Muscle of back (tissue), 3 donors: ENCODE measurements at regions not wholly inside any gene's neighbourhood (a gene's known extent, or its start where the extent isn't known, plus 50 kb on each side); places are given as distances from the start of the nearest gene placed in this dataset.
A peak's percentile ranks its signal among the peaks of the same experiment; 100 is the strongest.
"Not testable (repeated sequence)": the region's sequence is repeated elsewhere in the genome, so short reads cannot be mapped to it uniquely, and the experiment has no call there.

Source experiments
- DNase-seq, 3 donors: peaks; one replicate each; pipeline versions ENCODE4 v3.0.0 to v3.0.0-alpha.2; 2013

DNA sequence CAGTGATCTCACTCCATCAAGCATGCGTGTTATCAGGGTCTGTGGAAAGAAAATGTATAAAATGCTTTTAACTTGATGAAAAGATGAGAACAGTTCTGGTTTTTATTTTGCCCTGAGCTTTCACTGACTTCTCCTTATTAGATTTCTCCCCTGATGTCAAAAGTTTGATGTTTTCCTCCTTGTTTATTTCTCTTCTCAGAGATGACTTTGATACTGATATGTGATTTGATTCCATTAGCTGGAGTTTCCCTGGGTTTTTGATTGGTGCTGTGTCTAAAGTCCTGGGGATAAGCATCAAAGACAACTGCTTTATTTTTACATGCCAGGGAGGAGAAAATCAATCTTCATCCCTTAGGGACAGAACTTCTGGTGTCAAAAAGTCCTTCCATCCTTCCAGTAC is 510.0 kb downstream of the KCTD16 start:
- DNase-seq: no peak

DNA sequence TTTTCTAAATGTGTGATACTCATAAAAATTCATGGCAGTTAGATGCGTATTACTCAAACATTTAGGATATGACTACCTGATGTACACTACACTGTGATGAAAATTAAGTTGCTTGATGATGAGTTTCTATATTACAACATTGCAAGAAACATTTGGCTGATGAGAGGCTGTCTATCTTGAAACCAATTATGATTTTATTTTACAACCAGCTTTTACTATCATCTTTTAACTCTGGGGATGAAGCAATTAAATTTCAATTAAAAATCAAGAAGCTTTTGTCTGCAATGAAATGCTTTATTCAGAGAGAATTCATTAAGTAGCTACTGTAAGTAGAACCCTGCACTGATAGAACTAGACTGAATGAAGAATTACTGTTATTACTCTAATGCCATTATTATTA is 500.4 kb downstream of the KCTD16 start:
- no peak for DNase-seq

DNA sequence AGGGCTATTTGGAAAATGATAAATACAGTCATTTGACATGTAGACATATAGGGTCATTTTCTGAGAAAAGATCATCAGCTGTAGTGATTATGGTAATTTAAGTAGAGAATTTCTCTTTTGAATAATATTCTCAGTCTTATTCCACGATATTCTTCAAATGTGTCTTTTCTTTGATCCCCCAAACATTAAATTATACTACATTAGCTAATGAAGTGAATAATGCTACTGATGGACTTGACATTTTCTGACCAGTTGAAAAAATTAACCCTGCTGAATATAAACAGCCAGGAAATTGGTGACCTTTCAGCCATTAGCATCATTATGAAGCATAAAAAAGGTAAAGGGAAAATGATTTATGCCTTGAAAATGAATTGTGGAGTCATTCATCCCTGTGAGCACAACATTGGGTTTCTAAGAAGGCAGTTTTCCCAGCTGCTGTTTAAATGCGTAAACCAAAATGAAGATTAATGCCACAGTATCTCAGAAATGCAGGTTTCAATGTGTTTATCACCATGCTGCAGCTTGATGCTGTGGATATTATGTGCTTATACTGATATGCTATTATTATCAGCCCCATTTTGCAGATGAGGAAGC is 489.1 kb downstream of the KCTD16 start:
- DNase-seq: no peak

DNA sequence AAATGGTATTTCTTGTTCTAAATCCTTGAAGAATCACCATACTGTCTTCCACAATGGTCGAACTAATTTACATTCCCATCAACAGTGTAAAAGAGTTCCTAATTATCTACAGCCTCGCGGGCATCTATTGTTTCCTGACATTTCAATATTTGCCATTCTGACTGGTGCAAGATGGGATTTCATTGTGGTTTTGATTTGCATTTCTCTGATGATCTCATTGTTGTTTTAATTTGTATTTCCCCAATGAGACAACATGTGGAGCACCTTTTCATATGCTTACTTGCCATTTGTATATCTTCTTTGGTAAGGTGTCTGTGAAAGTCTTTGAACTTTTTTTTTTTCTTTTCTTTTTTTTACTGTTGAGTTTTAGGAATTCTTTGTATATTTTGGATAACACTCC is 473.6 kb downstream of the KCTD16 start:
- no peak for DNase-seq

DNA sequence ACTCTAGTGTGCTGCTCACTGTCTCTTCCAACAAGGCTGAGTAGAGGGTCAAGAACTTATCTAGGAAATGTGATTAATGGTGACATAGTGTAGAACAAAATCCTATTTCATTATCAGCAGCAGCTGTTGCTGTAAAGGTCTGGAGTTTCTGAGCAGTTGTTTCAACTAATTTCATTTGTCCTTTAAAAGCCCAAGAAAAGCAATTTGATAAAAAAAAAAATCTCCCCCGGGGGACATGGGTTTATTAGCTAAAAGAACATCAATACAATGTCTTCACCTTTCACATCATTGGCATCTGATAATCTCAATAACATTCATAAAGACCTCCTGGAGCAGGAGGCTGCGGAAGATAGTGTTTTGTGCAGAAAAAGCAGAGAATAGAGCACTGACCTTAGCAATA is 468.1 kb downstream of the KCTD16 start:
- DNase-seq: no peak

DNA sequence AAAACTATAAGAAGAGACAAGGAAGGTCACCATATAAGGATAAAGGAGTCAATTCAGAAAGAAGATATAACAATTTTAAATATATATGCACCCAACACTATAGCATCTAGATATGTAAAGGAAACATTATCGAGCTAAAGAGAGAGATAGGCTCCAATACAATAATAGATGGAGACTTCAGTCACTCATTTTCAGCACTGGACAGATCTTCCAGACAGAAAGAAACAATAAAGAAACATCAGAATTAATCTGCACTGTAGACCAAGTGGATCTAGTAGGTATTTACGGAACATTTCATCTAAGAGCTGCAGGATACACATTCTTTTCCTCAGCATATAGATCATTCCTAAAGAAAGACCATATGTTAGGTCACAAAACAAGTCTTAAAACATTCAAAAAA is 463.5 kb downstream of the KCTD16 start:
- no peak for DNase-seq

DNA sequence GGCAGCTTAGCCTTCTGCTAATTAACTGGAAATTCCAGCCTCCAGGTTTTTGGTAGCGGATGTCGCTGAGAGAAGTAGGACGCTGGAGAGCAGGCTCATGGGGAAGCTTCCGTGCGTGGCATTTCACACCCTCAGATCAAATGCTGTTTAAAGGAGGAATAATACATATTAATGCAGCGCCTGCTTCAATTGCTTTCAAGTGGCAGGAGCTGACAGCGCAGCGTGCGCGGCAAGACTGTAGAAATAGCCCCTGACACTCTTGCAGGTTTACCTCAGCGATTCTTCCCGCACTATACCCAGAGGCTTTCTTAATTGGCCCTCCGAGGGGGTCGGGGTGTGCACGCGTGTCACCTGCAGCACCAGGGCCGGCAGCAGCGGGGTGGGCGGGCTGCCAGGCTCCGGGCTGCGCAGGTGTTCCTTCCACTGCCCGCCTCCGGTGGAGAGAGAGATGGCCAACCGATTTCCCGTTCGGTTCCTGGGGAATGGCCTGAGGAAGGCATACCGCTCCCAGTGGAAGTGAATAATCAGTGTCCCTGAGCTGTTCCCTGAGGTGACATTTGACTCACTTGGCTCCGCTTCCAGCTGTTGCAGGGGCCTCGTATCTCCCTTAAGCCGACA is 427.9 kb downstream of the KCTD16 start:
- peak in 1 of 3 donors; percentile 7 for DNase-seq

DNA sequence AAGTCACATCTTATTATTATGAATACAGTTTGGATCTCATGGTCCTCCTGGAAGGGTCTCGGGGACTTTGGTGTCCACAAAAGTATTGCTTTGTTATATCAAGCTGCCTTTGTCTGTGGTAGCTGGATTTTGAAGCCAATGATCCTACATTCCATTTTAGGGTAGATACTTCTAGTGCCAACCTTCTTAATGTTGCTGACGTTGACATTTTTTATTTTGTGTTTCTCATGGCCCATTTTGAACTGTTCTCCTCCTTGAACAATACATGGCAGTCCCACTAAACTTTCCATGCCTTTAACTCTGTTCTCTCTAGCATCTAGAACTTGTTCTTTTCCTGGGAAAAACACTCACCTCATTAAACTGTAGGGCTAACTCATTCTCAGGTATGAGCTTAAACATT is 425.8 kb downstream of the KCTD16 start:
- DNase-seq: no peak

DNA sequence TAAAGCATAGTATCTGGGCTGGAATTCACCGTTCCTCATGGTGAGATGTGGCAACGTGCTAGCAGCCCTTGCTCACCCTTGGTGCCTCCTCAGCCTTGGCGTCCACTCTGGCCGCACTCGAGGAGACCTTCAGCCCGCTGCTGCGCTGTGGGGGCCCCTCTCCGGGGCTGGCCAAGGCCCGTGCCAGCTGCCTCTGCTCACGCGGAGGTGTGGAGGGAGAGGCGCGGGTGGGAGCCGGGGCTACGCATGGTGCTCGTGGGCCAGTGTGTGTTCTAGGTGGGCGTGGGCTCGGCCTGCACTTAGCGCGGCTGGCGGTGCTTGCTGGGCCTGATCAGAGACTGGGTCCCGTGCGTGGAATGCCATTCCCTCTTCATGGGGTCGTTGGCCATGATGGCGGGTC is 424.2 kb downstream of the KCTD16 start:
- no peak for DNase-seq

DNA sequence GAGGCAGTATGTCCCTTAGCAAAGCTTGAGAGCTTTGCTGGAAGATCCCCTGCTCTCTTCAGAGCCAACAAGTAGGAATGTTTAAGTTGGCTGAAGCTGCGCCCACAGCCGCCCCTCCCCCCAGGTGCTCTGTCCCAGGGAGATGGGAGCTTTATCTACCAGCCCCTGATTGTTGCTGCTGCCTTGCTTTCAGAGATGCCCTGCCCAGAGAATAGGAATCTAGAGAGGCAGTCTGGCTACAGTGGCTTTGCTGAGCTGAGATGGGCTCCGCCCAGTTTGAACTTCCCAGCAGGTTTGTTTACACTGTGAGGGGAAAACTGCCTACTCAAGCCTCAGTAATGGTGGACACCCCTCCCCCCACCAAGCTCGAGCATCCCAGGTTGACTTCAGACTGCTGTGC is 423.6 kb downstream of the KCTD16 start:
- not testable (repeated sequence) for DNase-seq

DNA sequence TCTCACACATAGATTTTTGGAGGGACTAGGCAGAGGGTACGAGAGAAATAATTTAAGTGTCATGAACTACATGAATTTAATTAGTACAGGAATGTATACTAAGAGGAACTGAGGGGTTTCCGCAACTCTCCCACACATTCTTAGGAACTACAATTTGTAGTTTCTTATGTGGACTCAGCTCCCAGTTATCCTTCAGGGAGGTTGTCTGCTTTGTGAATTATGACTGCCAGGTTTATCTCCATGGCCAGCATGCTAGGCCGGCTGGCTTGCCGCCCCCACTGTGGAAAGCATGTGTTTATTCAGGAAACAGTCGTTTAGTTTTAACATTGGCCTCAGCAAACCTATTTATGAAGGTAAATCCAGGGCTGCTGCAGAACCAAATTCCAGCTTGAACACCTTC is 415.0 kb downstream of the KCTD16 start:
- peak in 1 of 3 donors; percentile 6 for DNase-seq

DNA sequence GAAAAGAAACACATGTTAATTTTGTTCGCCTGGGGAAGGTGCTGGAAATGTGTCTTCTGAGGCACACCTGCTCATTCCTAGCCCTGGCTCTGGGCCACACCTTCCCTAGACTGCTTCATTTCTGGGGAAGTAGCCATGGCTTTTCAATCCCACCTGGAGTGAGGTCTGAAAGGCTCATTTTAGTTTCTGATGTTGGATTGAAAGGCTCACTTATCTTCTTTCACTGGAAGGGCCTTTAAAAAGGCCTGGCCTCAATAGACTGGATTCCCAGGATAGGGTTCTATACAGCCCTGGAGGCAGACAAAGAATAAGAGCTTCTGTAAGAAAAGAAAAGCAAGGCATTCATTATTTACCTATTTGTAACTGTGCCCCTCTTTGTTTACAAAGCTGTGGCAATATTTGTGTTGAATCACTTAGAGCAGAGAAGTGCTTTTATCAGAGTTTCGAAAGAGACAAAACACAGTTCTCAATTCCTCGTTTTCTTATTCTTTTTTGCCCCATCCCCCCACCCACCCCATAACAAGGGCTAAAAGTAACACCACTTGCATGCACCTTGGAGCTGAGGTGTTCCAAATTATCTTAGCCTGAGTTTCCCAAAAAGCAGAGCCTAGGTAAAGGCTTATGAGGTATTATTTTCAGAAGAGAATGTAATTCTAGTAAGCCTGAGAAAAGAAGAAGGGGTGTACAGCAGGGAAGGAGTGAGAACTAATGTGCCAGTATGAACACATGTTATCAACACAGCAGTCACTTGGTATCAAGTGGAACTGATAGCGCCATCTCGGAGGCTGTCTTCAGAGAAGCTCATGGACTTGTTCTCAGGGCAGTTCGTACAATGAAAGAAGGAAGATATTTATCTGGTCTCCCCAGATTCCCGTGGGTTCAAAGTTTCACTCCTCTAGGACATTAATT is 413.1 kb downstream of the KCTD16 start:
- DNase-seq: no peak

DNA sequence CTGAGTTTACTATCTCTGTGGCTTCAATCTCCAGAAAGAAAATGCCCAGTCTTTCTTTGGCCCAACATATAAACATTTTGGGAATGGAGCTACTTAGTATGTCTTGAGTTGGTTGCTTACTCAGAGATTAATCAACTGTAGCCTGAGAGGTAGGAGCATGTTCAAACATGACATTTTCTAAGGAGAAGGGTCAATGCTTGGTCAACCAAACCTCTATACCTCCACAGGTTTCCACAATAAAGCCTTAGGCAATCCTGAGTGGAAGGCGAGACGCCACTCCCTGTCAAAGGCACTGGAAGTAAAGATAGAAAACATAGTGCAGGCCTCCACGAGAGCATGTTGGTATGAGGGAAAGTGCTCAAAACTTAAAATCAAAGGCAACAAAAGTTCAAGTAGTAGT is 411.4 kb downstream of the KCTD16 start:
- no peak for DNase-seq

DNA sequence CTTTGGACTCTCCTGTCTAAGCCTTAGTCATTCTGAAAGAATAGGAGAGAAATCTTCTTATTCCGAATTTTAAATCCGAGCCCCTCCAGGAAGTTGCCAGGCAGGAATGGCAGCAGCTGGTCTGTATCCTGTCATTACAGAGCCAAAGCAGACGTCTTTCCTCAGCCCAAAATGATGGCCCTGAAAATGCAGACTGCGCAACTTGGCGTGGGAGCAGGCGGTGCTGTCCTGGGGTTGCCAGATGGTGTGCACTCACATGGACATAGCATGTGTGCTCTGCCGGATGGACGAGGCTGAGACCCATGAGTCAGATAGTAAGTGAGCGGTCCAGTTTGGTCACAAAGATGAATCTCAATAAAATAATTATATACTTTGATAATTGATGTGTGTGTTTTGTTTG is 410.4 kb downstream of the KCTD16 start:
- DNase-seq: no peak

DNA sequence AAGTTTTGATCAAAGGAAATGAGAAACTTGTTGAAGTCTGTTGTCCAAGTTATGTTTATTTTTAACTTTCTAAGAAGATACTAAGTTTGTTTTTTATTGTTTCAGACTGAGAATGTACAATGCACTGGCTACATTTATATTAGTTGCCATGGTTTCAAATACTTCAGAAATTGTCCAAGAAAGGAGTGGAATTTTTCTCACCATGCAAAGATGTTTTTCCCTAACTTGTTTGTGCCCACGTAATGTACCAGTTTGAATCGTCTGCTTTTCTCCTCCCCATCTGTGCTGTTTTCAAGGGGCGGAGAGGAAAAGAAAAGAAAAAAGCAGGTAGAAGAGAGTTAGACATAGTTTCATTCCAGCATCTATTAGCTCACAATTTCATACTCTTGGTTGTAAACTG is 407.0 kb downstream of the KCTD16 start:
- DNase-seq: no peak

DNA sequence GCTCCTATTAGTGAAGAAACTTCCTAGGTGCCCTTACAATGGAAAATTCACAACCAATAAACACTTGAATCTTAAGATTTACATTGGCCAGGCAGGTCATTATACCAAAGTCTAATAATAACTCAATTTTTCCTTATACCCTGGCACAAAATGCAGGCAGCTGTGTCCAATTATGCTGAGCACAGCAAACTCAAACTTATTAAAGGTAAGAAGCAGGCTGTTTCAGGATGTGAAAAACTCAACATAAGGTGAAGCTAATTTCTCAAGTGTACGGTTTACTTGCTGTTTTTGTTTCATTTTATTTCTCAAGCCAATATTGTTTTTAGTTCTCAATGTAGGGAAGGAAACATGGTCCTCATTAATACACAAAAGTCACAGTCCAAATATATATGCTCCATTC is 405.1 kb downstream of the KCTD16 start:
- no peak for DNase-seq

DNA sequence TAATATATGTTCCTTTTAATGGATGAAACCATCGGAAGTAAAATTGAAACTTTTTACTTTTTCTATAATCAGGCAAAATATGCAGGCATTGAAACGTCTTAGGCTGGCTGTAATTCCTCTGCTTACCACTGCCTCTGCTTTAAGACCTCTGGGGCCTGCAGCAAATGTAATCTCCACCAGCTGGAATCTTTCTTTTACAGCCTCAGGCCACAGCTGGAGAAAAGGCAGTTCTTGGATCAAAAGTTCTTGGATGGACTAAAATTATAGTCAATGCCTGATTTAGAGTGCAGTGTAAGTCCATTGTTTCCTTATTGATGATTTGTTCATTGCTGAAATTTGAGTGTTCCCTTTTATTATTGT is 396.7 kb downstream of the KCTD16 start:
- DNase-seq: no peak

DNA sequence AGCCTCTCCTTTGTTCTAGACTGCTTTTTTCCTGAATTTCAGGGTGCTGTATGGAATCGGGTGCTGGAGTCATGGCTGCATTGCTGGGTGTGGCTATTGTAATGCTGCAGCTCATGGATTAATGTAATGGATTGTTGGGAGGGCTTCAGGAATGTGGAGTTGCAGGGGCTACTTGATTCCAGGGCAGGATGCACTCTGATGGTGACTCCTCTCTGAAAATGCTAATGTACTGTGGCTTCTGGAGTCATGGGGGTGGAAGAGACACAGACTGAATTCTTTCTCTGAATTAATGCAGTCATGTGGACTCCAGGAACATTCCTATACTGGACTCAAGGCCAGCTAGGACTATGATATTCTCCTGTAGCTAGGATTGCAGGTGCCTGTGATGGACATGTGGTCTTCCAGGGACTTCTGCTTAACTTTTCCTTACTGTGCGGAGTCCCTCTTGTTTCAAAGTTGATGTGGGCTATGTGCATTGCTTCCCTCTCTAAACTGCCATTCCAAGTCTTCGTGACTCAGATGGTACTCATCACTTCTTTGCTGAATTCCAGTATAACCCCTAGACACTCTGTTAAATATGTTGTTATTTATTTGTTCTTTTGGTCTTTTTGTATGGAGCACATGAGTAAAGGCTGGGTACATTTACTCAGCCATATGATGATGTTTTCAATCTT is 396.2 kb downstream of the KCTD16 start:
- no peak for DNase-seq

DNA sequence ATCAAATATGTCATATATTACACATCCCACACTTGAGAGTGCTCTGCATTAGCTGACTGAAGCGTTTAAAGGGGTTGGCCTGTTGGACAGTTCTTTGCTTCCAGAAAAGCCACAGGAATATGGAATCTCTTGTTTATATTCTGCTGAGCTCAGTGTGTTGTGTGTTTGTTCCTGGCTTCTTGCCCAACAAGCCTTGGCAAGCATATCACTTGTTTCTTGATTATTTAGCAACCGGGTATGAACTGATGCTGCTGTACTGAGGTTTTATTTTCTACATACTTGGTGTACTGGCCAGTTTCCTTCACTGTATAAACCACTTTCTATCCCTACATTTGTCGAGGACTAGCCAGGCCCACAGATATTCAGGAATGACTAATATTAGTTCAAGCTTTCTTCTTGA is 378.9 kb downstream of the KCTD16 start:
- DNase-seq: peak; percentile 30 to 84 (median 69)

DNA sequence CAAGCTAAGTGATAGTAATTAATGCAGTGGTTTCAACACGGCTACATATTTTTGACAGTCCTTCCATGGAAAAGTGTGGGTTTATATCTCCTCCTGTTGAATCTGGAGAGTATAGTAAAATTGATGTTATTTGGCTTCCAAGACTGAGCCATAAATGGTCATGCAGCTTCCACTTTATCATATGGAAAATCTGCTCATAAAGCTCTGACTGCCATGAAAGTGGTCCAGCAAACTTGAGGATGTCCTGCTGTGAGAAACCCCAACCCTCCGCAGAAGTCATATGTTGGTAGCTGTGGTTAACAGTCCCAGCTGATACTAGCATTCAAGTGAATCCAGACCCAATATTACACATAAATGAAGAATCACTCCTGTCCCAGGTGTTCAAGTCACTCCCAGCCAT is 378.3 kb downstream of the KCTD16 start:
- no peak for DNase-seq

DNA sequence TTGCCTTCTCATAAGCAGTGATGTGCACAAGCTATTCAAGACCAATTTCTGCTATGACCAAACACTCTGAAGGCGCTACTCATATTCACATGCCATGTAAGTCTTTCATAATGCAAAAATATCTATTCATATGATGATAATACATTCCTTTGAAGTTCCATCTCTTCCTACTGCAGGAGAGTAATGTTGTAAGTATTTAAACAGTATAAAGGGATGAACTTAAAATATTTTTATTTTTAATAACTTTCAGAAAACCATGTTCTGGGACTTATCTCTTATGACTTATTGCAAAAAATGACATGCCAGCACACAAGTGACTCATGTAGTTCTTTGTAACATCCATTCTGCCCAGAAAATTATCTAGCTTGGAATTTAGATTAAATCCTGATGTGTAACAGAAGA is 376.4 kb downstream of the KCTD16 start:
- DNase-seq: no peak

DNA sequence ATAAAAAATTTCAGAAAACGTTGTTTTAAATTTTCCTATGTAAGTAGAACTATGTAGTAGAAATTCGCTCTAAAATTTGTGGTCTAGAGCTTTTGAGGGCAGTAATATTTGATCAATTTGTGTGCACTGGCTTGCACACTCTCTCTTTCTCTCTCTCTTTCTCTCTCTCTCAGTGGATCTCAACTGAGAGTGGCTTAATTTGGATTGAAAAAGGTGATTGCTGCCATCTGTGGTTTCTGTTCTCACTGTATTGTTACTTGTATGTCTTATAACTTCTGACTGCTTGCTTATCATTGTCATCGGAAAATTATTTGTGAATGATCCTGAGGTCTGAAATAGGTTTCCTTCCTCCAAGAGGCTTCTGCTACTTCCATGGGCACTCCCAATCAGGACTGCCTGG is 368.2 kb downstream of the KCTD16 start:
- DNase-seq: no peak
